ENCODE measurements at regions not wholly inside any gene's neighbourhood (a gene's known extent, or its start where the extent isn't known, plus 50 kb on each side); places are given as distances from the start of the nearest gene placed in this dataset.
"Not testable (repeated sequence)": the region's sequence is repeated elsewhere in the genome, so short reads cannot be mapped to it uniquely, and the experiment has no call there.

DNA sequence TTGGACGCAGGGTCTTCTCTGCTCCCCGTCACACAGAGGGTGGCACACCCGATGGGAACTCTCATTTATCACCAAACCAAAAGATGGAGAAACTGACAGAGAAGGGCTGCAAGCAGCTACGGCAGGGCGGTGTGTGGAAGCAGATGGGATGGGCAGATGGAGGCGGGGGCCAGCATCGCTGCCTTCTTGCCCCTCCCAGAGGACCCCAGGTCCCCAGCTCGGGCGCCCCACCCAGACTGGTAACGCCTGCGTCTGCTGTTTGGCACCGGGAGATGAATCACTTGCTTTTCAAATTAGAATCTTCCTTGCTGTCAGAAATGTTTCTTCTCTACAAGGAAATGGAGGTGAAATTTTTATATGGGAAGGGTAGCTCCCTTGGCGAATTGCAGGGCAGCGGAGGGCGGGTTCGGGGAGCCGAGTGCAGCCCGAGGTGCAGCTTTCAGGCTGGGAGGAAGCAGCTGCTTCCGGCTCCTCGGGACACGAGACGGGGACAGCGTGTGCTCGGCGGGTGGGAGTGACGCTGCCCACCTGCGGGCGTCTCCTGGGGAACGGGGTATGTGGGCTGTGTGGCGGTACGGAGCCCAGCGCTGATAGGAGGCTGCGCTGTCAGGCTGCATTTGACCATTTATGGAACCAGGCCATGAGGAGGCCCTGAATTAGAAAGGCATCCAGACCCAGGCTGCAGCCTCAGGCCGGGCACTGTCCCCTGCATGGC is 4440.3 kb upstream of the TPTE start:
- not testable (repeated sequence) for TF ChIP-seq EP300, POLR2AphosphoS5, POLR2A (IDR thresholded peaks at IDR 0.05)
- TF ChIP-seq, protein P1, sequence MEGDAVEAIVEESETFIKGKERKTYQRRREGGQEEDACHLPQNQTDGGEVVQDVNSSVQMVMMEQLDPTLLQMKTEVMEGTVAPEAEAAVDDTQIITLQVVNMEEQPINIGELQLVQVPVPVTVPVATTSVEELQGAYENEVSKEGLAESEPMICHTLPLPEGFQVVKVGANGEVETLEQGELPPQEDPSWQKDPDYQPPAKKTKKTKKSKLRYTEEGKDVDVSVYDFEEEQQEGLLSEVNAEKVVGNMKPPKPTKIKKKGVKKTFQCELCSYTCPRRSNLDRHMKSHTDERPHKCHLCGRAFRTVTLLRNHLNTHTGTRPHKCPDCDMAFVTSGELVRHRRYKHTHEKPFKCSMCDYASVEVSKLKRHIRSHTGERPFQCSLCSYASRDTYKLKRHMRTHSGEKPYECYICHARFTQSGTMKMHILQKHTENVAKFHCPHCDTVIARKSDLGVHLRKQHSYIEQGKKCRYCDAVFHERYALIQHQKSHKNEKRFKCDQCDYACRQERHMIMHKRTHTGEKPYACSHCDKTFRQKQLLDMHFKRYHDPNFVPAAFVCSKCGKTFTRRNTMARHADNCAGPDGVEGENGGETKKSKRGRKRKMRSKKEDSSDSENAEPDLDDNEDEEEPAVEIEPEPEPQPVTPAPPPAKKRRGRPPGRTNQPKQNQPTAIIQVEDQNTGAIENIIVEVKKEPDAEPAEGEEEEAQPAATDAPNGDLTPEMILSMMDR (IDR thresholded peaks at IDR 0.05) = not testable (repeated sequence)
